GM23248 (cell line): ENCODE measurements at regions not wholly inside any gene's neighbourhood (a gene's known extent, or its start where the extent isn't known, plus 50 kb on each side); places are given as distances from the start of the nearest gene placed in this dataset.

ENCODE experiments used
- DNase-seq: peaks from one replicate; pipeline ENCODE4 v3.0.0-alpha.2; 2015
- H2AFZ ChIP-seq: fragments of 200-600 bp; sonication (generic); 2 replicates; pipeline ENCODE4 v1.6.1; 2016; ENCODE audit warnings: antibody characterized with exemption
- H3F3A ChIP-seq: fragments of 200-600 bp; sonication (generic); 2 replicates; pipeline ENCODE4 v1.6.1; 2016; ENCODE audit warnings: mild to moderate bottlenecking, antibody characterized with exemption, mixed run types; ENCODE audit not compliant: insufficient read depth
- H3K27ac ChIP-seq: fragments of 200-600 bp; sonication (generic); 2 replicates; pipeline ENCODE4 v1.5.1; 2016; ENCODE audit warnings: mild to moderate bottlenecking
- H3K27me3 ChIP-seq: fragments of 200-600 bp; sonication (generic); replicated peaks from 2 replicates; pipeline ENCODE4 v1.6.1; 2016; ENCODE audit warnings: mild to moderate bottlenecking; ENCODE audit not compliant: insufficient read depth
- H3K36me3 ChIP-seq: fragments of 200-600 bp; sonication (generic); 2 replicates; pipeline ENCODE4 v1.6.1; 2016; ENCODE audit warnings: low read depth, mild to moderate bottlenecking
- H3K4me1 ChIP-seq: fragments of 200-600 bp; sonication (generic); 2 replicates; pipeline ENCODE4 v1.6.1; 2016; ENCODE audit warnings: mild to moderate bottlenecking; ENCODE audit not compliant: insufficient read depth
- H3K4me2 ChIP-seq: fragments of 200-600 bp; sonication (generic); one replicate; pipeline ENCODE4 v1.6.1; 2016; ENCODE audit warnings: mild to moderate bottlenecking; ENCODE audit not compliant: unreplicated experiment
- H3K4me3 ChIP-seq: fragments of 200-600 bp; sonication (generic); 2 replicates; pipeline ENCODE4 v1.5.1; 2016; ENCODE audit warnings: mild to moderate bottlenecking
- H3K79me2 ChIP-seq: fragments of 200-600 bp; sonication (generic); 2 replicates; pipeline ENCODE4 v1.6.1; 2016; ENCODE audit warnings: mild to moderate bottlenecking; ENCODE audit not compliant: insufficient read depth
- H3K9ac ChIP-seq: fragments of 200-600 bp; sonication (generic); 2 replicates; pipeline ENCODE4 v1.6.1; 2016; ENCODE audit warnings: mild to moderate bottlenecking
- H3K9me2 ChIP-seq: fragments of 200-600 bp; sonication (generic); 2 replicates; pipeline ENCODE4 v1.6.1; 2016; ENCODE audit warnings: mixed run types, mild to moderate bottlenecking, moderate library complexity; ENCODE audit not compliant: insufficient read depth
- H3K9me3 ChIP-seq: fragments of 200-600 bp; sonication (generic); one replicate; pipeline ENCODE4 v1.6.1; 2017; ENCODE audit warnings: low read depth
- H4K20me1 ChIP-seq: fragments of 200-600 bp; sonication (generic); 2 replicates; pipeline ENCODE4 v1.6.0; 2016; ENCODE audit not compliant: insufficient read depth
- EZH2 ChIP-seq: fragments of 200-600 bp; sonication (generic); IDR thresholded peaks from 2 replicates; pipeline ENCODE4 v1.6.1; 2018; ENCODE audit warnings: antibody characterized with exemption, mild to moderate bottlenecking; ENCODE audit not compliant: insufficient read depth, poor library complexity, severe bottlenecking
- EZH2phosphoT487 ChIP-seq: fragments of 200-600 bp; sonication (generic); IDR thresholded peaks from 2 replicates; pipeline ENCODE4 v1.6.1; 2018; ENCODE audit warnings: antibody characterized with exemption, moderate library complexity, mild to moderate bottlenecking, low read depth; ENCODE audit not compliant: insufficient read depth
- WGBS, 2 experiments: methylation state at CpG; one replicate each; pipeline ENCODE4 v1.1.6; 2015 to 2017; ENCODE audit warnings: low lambda C conversion rate in 2 of 2, low coverage in 1 of 2; ENCODE audit errors: missing lambda C conversion rate in 2 of 2; 5-methylcytosine and 5-hydroxymethylcytosine counted together
- in situ Hi-C: fragments of 300-500 bp; cut with MboI; formaldehyde crosslinking; loops from 2 replicates; pipeline ENCODE4 v1.15.0; 2020

DNA sequence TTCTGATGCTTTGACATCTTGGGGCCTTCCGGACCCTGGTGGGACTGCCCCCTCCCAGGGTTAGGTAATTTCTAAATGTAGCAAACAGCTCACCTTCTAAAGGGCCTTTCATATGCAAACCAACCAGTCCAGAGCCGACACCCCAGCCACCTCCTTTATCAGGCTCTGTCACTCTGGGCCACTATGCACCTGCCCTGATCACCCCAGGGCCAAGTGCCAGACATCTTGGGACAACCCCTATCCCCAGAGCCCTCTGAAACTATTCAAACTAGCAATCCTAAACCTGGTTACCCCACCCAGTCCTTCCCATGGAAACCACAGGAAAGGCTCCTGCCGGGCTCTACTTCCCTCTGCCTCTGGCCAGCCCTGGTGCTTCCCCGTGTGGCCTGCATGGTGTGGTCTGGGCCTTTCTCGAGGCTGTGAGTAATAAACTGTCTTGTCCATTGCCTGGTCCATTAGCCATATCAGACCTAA lies 91.2 kb upstream of the TNRC6C start:
- in situ Hi-C loops = no loop called here
- Histone ChIP-seq H3K27ac (no peak overlapping the region), H3K27me3 (peaks cover 24% of the 10 kb centered on the region), H3K4me2 (no peak overlapping the region), H3K4me3 (no peak overlapping the region), H3K9ac (no peak overlapping the region), H3K9me2 (no peaks in the 10 kb centered on the region), H4K20me1 (no peaks in the 10 kb centered on the region), H2AFZ (no peak overlapping the region), H3K9me3 (no peaks in the 10 kb centered on the region), H3K79me2 (no peaks in the 10 kb centered on the region), H3F3A (peaks cover 13% of the 10 kb centered on the region; the same call in 1 of the 2 replicates), H3K4me1 (peaks cover 16% of the 10 kb centered on the region), H3K36me3 (no peaks in the 10 kb centered on the region)
- TF ChIP-seq EZH2 = no peak
- no peak for TF ChIP-seq EZH2phosphoT487
- no peak for DNase-seq
- WGBS, 2 experiments = 68 to 70% methylated on average over 5 of the region's 5 CpGs

DNA sequence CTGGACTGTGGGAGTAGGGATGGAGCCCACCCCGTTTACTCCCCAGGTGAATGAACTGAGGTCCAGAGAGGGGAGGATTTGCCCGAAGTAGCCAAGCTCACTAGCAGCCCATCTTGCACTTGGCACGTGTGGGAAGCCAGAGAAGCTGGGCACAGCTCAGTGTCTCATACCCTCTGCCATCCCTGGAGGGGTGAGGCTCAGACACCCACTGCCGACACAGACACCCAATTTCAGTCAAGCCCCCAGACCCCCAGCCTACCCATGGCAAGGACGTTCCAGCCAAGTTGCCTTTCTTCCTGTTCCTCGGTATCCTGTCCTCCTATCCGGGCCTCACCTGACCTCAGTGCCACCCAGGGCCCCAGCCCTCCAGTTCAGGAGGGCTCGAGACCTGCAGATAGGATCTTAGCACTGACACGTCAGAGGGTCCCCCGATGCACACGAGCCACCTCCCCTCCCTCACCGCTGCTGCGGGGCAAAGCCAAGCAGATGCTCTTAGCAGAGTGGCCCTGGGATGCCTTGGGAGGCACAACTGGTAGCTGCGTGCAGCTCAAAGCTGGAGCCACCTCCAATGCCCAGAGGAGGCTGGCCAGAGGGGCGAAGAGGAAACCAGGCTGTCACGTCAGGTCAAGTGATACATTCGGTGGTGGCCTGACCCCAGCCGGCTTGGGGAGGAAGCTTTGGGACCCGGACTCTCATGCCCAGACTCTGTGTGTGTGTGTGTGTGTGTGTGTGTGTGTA lies 90.4 kb upstream of the TNRC6C start:
- peaks cover 27% of the 10 kb centered on the region for H3K27me3 ChIP-seq
- in situ Hi-C loops = no loop called here

DNA sequence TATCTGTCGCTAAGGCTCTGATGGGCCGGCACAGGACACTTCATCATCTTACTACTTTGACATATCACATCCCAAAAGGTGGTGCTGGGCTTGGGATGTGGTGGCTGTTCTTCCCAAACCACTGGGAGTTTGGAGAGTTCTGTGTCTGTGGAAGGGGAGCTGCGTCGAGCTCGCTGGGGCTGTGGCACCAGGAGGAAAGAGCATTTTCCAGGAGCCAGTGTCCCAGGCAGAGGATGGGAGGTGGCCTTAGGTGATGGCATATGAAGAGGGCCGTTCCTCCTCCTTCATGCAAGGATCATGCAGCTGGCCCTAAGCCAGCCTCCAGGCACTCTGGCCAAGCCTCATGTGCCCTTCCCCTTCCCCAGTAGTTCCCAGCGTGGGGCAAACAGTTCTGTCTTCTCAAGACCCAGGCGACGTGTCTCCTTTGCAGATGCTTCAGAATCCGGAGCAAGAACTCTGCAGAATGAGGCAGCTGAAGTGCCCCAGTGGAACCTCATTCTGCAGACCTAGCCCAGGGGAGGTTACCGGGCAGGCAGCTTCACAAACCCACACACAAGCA lies 89.4 kb upstream of the TNRC6C start:
- H3K36me3 ChIP-seq = no peaks in the 10 kb centered on the region
- peaks cover 13% of the 10 kb centered on the region; the same call in 1 of the 2 replicates for H3F3A ChIP-seq
- in situ Hi-C loops = no loop called here
- H3K9ac ChIP-seq = no peak overlapping the region
- peaks cover 36% of the 10 kb centered on the region for H3K27me3 ChIP-seq
- DNase-seq = no peak
- H3K9me3 ChIP-seq = no peaks in the 10 kb centered on the region
- no peak overlapping the region for H3K27ac ChIP-seq
- no peak overlapping the region for H3K4me2 ChIP-seq
- no peaks in the 10 kb centered on the region for H4K20me1 ChIP-seq
- no peak overlapping the region for H3K4me3 ChIP-seq
- H3K79me2 ChIP-seq = no peaks in the 10 kb centered on the region
- H3K9me2 ChIP-seq = no peaks in the 10 kb centered on the region
- peaks cover 15% of the 10 kb centered on the region for H3K4me1 ChIP-seq
- no peak overlapping the region for H2AFZ ChIP-seq
- no peak for TF ChIP-seq EZH2
- no peak for TF ChIP-seq EZH2phosphoT487
- 70% methylated on average over 10 to 11 of the region's 11 CpGs for WGBS, 2 experiments

More for the DNA sequence above, 90.4 kb upstream of the TNRC6C start:
- H3K36me3 ChIP-seq = no peaks in the 10 kb centered on the region
- H3K79me2 ChIP-seq = no peaks in the 10 kb centered on the region
- H3K9ac ChIP-seq = no peak overlapping the region
- no peaks in the 10 kb centered on the region for H3K9me2 ChIP-seq
- peaks cover 16% of the 10 kb centered on the region for H3K4me1 ChIP-seq
- TF ChIP-seq EZH2 (no peak), EZH2phosphoT487 (no peak)
- H3K4me2 ChIP-seq = no peak overlapping the region
- H3K27ac ChIP-seq = no peak overlapping the region
- WGBS, 2 experiments = 62 to 70% methylated on average over 18 to 19 of the region's 19 CpGs
- no peaks in the 10 kb centered on the region for H3K9me3 ChIP-seq
- H2AFZ ChIP-seq = no peak overlapping the region
- H3F3A ChIP-seq = peaks cover 13% of the 10 kb centered on the region; the same call in 1 of the 2 replicates
- no peak overlapping the region for H3K4me3 ChIP-seq
- no peak for DNase-seq
- H4K20me1 ChIP-seq = no peaks in the 10 kb centered on the region

DNA sequence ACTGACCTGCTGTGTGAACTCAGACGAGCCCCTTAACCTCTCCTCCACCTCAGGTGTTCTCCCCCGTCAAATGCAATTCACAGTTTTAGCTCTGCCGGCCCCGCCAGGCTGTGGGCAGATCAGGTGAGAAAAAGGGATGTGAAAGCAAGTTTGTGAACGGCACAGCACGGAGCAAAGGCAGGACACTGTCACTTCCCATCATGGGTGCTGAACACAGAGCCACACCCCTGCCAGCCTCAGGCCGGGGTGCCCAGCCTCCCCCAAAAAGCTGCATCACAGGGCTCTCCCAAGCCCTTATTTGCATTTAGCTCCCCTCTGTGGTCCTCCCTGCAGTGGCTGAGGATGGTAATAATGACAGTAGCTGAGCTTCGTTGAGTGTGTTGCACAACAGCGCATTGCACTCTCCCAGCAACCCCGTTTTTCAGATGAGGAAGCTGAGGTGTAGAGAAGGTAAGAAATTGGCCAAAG lies 88.8 kb upstream of the TNRC6C start:
- H2AFZ ChIP-seq = no peak overlapping the region
- no peaks in the 10 kb centered on the region for H3K9me2 ChIP-seq
- H3K4me1 ChIP-seq = peaks cover 13% of the 10 kb centered on the region
- WGBS, 2 experiments = 61 to 68% methylated on average over 10 of the region's 10 CpGs
- no peaks in the 10 kb centered on the region for H3K79me2 ChIP-seq
- peaks cover 13% of the 10 kb centered on the region; the same call in 1 of the 2 replicates for H3F3A ChIP-seq
- DNase-seq = no peak
- in situ Hi-C loops = no loop called here
- H3K27ac ChIP-seq = no peak overlapping the region
- no peaks in the 10 kb centered on the region for H3K36me3 ChIP-seq
- H3K9ac ChIP-seq = no peak overlapping the region
- H4K20me1 ChIP-seq = no peaks in the 10 kb centered on the region
- peaks cover 36% of the 10 kb centered on the region for H3K27me3 ChIP-seq
- no peak overlapping the region for H3K4me3 ChIP-seq
- H3K9me3 ChIP-seq = no peaks in the 10 kb centered on the region
- H3K4me2 ChIP-seq = no peak overlapping the region
- TF ChIP-seq EZH2phosphoT487 (no peak), EZH2 (no peak)
